ENCODE measurements at regions not wholly inside any gene's neighbourhood (a gene's known extent, or its start where the extent isn't known, plus 50 kb on each side); places are given as distances from the start of the nearest gene placed in this dataset.

DNA sequence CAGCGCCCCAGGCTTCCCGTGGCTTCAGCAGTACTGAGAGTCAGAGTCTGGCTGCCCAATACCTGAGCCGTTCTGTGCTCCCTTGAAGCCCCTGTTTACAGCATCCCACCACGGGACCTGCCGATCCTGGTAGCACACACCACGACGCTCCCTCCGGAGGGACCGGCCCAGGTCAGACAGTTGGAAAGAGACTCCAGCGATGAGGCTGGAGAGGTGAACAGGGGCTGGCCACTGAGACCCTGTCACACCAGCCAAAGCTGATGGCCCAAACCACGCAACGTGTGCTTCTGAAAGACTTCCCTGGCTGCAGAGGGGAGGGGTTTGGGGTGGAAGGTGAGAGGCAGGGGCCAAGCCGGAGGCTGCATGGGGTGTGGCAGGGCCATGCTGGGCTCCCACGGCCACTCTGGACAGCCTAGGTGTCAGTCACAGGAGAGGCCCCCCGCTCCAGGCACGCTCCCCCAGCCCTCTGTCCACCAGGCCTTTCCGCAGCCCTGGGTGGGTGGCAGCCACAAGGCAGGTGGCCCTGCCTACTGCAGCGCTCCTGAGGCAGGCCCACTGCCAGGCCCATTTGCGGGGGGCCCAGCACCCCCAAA lies 140.2 kb upstream of the CHST15 start:
- TF ChIP-seq, protein P1, sequence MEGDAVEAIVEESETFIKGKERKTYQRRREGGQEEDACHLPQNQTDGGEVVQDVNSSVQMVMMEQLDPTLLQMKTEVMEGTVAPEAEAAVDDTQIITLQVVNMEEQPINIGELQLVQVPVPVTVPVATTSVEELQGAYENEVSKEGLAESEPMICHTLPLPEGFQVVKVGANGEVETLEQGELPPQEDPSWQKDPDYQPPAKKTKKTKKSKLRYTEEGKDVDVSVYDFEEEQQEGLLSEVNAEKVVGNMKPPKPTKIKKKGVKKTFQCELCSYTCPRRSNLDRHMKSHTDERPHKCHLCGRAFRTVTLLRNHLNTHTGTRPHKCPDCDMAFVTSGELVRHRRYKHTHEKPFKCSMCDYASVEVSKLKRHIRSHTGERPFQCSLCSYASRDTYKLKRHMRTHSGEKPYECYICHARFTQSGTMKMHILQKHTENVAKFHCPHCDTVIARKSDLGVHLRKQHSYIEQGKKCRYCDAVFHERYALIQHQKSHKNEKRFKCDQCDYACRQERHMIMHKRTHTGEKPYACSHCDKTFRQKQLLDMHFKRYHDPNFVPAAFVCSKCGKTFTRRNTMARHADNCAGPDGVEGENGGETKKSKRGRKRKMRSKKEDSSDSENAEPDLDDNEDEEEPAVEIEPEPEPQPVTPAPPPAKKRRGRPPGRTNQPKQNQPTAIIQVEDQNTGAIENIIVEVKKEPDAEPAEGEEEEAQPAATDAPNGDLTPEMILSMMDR (conservative IDR thresholded peaks at IDR 0.05 in 1 of 2, IDR thresholded peaks at IDR 0.05 in 1 of 2; ENCODE audit: low read depth in 1 of 2, low read length in 2 of 2) = no peak
- no peak for TF ChIP-seq EZH2 (IDR thresholded peaks at IDR 0.05; ENCODE audit: low read length, missing control alignments)

Data from fibroblast of lung (primary cell).